K562 (cell line): ENCODE measurements at regions not wholly inside any gene's neighbourhood (a gene's known extent, or its start where the extent isn't known, plus 50 kb on each side); places are given as distances from the start of the nearest gene placed in this dataset.

Experiments
- ATAC-seq: fragments of 200-7000 bp; cut with Tn5 transposase; 3 replicates; pipeline ENCODE4 v1.9.1; 2020; ENCODE audit warnings: moderate library complexity
- BruUV-seq: library from RNA; stranded (reverse); fragments of 400-500 nt; replicated peaks from 2 replicates; lab custom pipeline; 2021; lab: Mats Ljungman, UMichigan
- CTCF ChIA-PET: fragments of 300-600 bp; formaldehyde crosslinking; extraction: SDS; loops from one replicate; lab custom pipeline; 2021; ENCODE audit warnings: low intra/inter-chr PET ratio; lab: Yijun Ruan, JAX
- POLR2A ChIA-PET: fragments of 300-600, 350-650 bp; sonication (Branson Sonifier 250); formaldehyde crosslinking; extraction: SDS; loops from one replicate; lab custom pipeline; 2021; ENCODE audit warnings: antibody characterized with exemption, inconsistent platforms; lab: Yijun Ruan, JAX
- DNase-seq, 4 experiments: peaks; one replicate each; pipeline versions ENCODE4 v3.0.0 to v3.0.0-alpha.2; 2011 to 2018; ENCODE audit warnings: low spot score in 3 of 4, mixed read lengths in 3 of 4; ENCODE audit errors: extremely low read depth in 1 of 4
- FAIRE-seq: peaks from 2 replicates; lab custom pipeline; 2011; peaks lifted over from hg19 to GRCh38; lab: Jason Lieb, UNC
- H2AFZ ChIP-seq: 2 replicates; pipeline ENCODE4 v1.6.0; 2011; ENCODE audit warnings: low read depth, low read length, control low read depth, inconsistent platforms
- H3K27ac ChIP-seq: fragments of 200-600 bp; 3 replicates; pipeline ENCODE4 v1.8.0; 2011; ENCODE audit warnings: low read depth, mild to moderate bottlenecking, control low read depth, inconsistent platforms, low read length, moderate library complexity, mixed read lengths; ENCODE audit errors: extremely low read depth
- H3K27me3 ChIP-seq, 2 experiments: fragments of 300-600 bp in 1 of 2; 2 replicates in 1 of 2; 3 replicates in 1 of 2; pipeline versions ENCODE4 v1.6.0 to v1.8.0; 2011; ENCODE audit warnings: inconsistent platforms in 2 of 2, low read length in 2 of 2, mild to moderate bottlenecking in 1 of 2, mixed read lengths in 1 of 2, moderate library complexity in 1 of 2; ENCODE audit not compliant: control insufficient read depth in 2 of 2, insufficient read depth in 2 of 2
- H3K36me3 ChIP-seq: fragments of 300-600 bp; 3 replicates; pipeline ENCODE4 v1.8.0; 2011; ENCODE audit warnings: mild to moderate bottlenecking, low read length, inconsistent platforms; ENCODE audit not compliant: control insufficient read depth, insufficient read depth
- H3K4me1 ChIP-seq, 2 experiments: fragments of 200-600 bp in 1 of 2; replicated peaks in 1 of 2; 2 replicates in 1 of 2; 3 replicates in 1 of 2; pipeline versions ENCODE4 v1.5.1 to v1.8.0; 2011; ENCODE audit warnings: inconsistent platforms in 2 of 2, low read length in 2 of 2, mild to moderate bottlenecking in 1 of 2, mixed read lengths in 1 of 2, moderate library complexity in 1 of 2; ENCODE audit not compliant: control insufficient read depth in 2 of 2, insufficient read depth in 2 of 2
- H3K4me2 ChIP-seq: 2 replicates; pipeline ENCODE4 v1.6.1; 2011; ENCODE audit warnings: low read length, control low read depth, inconsistent platforms, mixed read lengths; ENCODE audit not compliant: insufficient read depth
- H3K4me3 ChIP-seq: fragments of 200-600 bp; sonication (generic), shearing (Covaris generic); 2 replicates; pipeline ENCODE4 v1.5.1; 2016; ENCODE audit warnings: control low read depth, inconsistent platforms
- H3K79me2 ChIP-seq: fragments of 200-600 bp; 3 replicates; pipeline ENCODE4 v1.8.0; 2011; ENCODE audit warnings: low read length, inconsistent platforms; ENCODE audit not compliant: control insufficient read depth, insufficient read depth
- H3K9ac ChIP-seq, 2 experiments: 2 replicates each; pipeline versions ENCODE4 v1.6.0 to v1.6.1; 2011; ENCODE audit warnings: low read depth in 2 of 2, low read length in 2 of 2, control low read depth in 1 of 2, inconsistent platforms in 1 of 2, mild to moderate bottlenecking in 1 of 2, mixed read lengths in 1 of 2; ENCODE audit not compliant: insufficient read depth in 1 of 2
- H3K9me1 ChIP-seq: one replicate; pipeline ENCODE4 v1.6.0; 2011; ENCODE audit warnings: inconsistent platforms, mild to moderate bottlenecking, low read length, moderate library complexity; ENCODE audit not compliant: control insufficient read depth, insufficient read depth
- H3K9me3 ChIP-seq: replicated peaks from 2 replicates; pipeline ENCODE4 v1.5.1; 2011; ENCODE audit warnings: low read depth, low read length, inconsistent platforms; ENCODE audit not compliant: control insufficient read depth, insufficient read depth
- H4K20me1 ChIP-seq: replicated peaks from 2 replicates; pipeline ENCODE4 v1.6.1; 2011; ENCODE audit warnings: low read length, inconsistent platforms, mixed read lengths; ENCODE audit not compliant: control insufficient read depth, insufficient read depth
- ARID3A ChIP-seq: IDR thresholded peaks from 2 replicates; pipeline ENCODE4 v1.6.1; 2012; ENCODE audit warnings: low read depth, low read length, improper control_type of control experiment, borderline replicate concordance
- BRCA1 ChIP-seq, 2 experiments: fragments of 450-650 bp in 1 of 2; sonication (generic) in 1 of 2; formaldehyde crosslinking in 1 of 2; IDR thresholded peaks; 2 replicates each; pipeline versions ENCODE4 v1.5.0 to v1.6.1; 2017 to 2020; ENCODE audit warnings: mild to moderate bottlenecking in 1 of 2, missing genetic modification reagents in 1 of 2
- EHMT2 ChIP-seq: fragments of 450-650 bp; IDR thresholded peaks from 2 replicates; pipeline ENCODE4 v1.6.1; 2018; ENCODE audit warnings: antibody characterized with exemption
- NFXL1 ChIP-seq: fragments of 450-650 bp; formaldehyde crosslinking; IDR thresholded peaks from 2 replicates; pipeline ENCODE4 v1.4.0; 2021; ENCODE audit warnings: mild to moderate bottlenecking
- NR1H2 ChIP-seq: sonication (generic); formaldehyde crosslinking; IDR thresholded peaks from 2 replicates; pipeline ENCODE4 v1.4.0; 2020; ENCODE audit warnings: mild to moderate bottlenecking, missing genetic modification reagents
- SPI1 ChIP-seq: IDR thresholded peaks from 2 replicates; pipeline ENCODE4 v1.6.1; 2011; ENCODE audit warnings: low read depth, low read length, control low read depth, borderline replicate concordance
- ZBTB2 ChIP-seq: fragments of 450-650 bp; IDR thresholded peaks from 2 replicates; pipeline ENCODE4 v1.6.1; 2016; ENCODE audit warnings: antibody characterized with exemption
- ZNF324 ChIP-seq: fragments of 250-450 bp; sonication (Bioruptor Pico); IDR thresholded peaks from 2 replicates; pipeline ENCODE4 v1.4.0; 2020; ENCODE audit warnings: mild to moderate bottlenecking
- ZNF717 ChIP-seq: fragments of 250-450 bp; sonication (Bioruptor Pico); IDR thresholded peaks from 2 replicates; pipeline ENCODE4 v1.5.0; 2021
- ZSCAN29 ChIP-seq: fragments of 450-650 bp; IDR thresholded peaks from 2 replicates; pipeline ENCODE4 v1.6.1; 2017
- WGBS: fragments of 100-300 bp; shearing (Covaris generic); methylation state at CpG from one replicate; pipeline ENCODE4 v1.1.6; 2016; ENCODE audit warnings: low coverage, mixed read lengths; ENCODE audit not compliant: insufficient coverage; ENCODE audit errors: missing lambda C conversion rate; 5-methylcytosine and 5-hydroxymethylcytosine counted together
- in situ Hi-C: fragments of 300-500 bp; cut with MboI; formaldehyde crosslinking; loops from 4 replicates; pipeline ENCODE4 v1.15.0; 2018; ENCODE audit warnings: inconsistent platforms, mixed read lengths
- intact Hi-C: fragments of 100-400 bp; cut with micrococcal nuclease; formaldehyde crosslinking; loops from 2 replicates; pipeline ENCODE4 v1.14.2; 2022
- TF ChIP-seq, protein P1 (sequence below), 2 experiments: IDR thresholded peaks; 2 replicates each; pipeline ENCODE4 v1.6.1; 2012; ENCODE audit warnings: improper control_type of control experiment in 2 of 2, low read depth in 2 of 2, low read length in 2 of 2, borderline replicate concordance in 1 of 2
- TF ChIP-seq, protein P2 (sequence below): sonication (generic); formaldehyde crosslinking; IDR thresholded peaks from 2 replicates; pipeline ENCODE4 v1.9.0; 2022; ENCODE audit warnings: mild to moderate bottlenecking, missing genetic modification reagents

GRCh38 chr1:99537886-99538617 lies 107.9 kb upstream of the PALMD start:
- ATAC-seq: no peak
- H3K9ac ChIP-seq: no peak overlapping the region
- CTCF ChIA-PET: no interaction called here
- H3K9me3 ChIP-seq: no peaks in the 10 kb centered on the region
- DNase-seq: no peak
- H3K27me3 ChIP-seq: no peaks in the 10 kb centered on the region
- no peak overlapping the region for H3K27ac ChIP-seq
- intact Hi-C loops: loop anchor here (10.0 kb wide), 1 partner anchor 167 kb away; no protein-coding TSS in a partner anchor
- in situ Hi-C loops: no loop called here
- no peaks in the 10 kb centered on the region for H3K79me2 ChIP-seq
- no peaks in the 10 kb centered on the region for H3K9me1 ChIP-seq
- no TSS peak for BruUV-seq
- no peaks in the 10 kb centered on the region for H4K20me1 ChIP-seq
- no peaks in the 10 kb centered on the region for H3K36me3 ChIP-seq
- no peak overlapping the region for H3K4me3 ChIP-seq
- POLR2A ChIA-PET: interaction anchor here (0.8 kb wide), 1 partner anchor 12 kb away, joined by 3 read pairs; no protein-coding TSS in a partner anchor
- no peak overlapping the region for H3K4me2 ChIP-seq
- peaks cover 0 to 9% of the 10 kb centered on the region in 2 experiments; a peak in 2 of 5 replicates for H3K4me1 ChIP-seq
- no peak for TF ChIP-seq ZNF324 (CRISPR knock-in tag)
- no peak for TF ChIP-seq ARID3A
- TF ChIP-seq ZSCAN29: no peak
- TF ChIP-seq, protein P1, sequence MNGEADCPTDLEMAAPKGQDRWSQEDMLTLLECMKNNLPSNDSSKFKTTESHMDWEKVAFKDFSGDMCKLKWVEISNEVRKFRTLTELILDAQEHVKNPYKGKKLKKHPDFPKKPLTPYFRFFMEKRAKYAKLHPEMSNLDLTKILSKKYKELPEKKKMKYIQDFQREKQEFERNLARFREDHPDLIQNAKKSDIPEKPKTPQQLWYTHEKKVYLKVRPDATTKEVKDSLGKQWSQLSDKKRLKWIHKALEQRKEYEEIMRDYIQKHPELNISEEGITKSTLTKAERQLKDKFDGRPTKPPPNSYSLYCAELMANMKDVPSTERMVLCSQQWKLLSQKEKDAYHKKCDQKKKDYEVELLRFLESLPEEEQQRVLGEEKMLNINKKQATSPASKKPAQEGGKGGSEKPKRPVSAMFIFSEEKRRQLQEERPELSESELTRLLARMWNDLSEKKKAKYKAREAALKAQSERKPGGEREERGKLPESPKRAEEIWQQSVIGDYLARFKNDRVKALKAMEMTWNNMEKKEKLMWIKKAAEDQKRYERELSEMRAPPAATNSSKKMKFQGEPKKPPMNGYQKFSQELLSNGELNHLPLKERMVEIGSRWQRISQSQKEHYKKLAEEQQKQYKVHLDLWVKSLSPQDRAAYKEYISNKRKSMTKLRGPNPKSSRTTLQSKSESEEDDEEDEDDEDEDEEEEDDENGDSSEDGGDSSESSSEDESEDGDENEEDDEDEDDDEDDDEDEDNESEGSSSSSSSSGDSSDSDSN (IDR thresholded peaks at IDR 0.05; ENCODE audit: borderline replicate concordance in 1 of 2, low read depth in 2 of 2, low read length in 2 of 2): no peak
- no peak for TF ChIP-seq NR1H2 (CRISPR knock-in tag)
- TF ChIP-seq EHMT2: no peak
- no peak for TF ChIP-seq NFXL1 (CRISPR knock-in tag)
- TF ChIP-seq SPI1: no peak
- TF ChIP-seq BRCA1 (IDR thresholded peaks at IDR 0.05): no peak
- TF ChIP-seq BRCA1 (CRISPR knock-in tag; IDR thresholded peaks at IDR 0.05): no peak
- no peak for TF ChIP-seq ZNF717
- no peak for TF ChIP-seq ZBTB2
- TF ChIP-seq, protein P2, sequence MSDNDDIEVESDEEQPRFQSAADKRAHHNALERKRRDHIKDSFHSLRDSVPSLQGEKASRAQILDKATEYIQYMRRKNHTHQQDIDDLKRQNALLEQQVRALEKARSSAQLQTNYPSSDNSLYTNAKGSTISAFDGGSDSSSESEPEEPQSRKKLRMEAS (CRISPR knock-in tag): no peak
- no peak overlapping the region for H2AFZ ChIP-seq
- 47% methylated on average over 5 of the region's 5 CpGs for WGBS
- FAIRE-seq: no peak
